Stimulated activated CD8-positive, alpha-beta memory T cell treated with anti-CD3 and anti-CD28 coated beads, Interleukin-15, amount 100 ng/mL, for 48 hours (primary cell): ENCODE measurements at regions not wholly inside any gene's neighbourhood (a gene's known extent, or its start where the extent isn't known, plus 50 kb on each side); places are given as distances from the start of the nearest gene placed in this dataset.

Source experiments
- DNase-seq, 2 donors: peaks; one replicate each; pipeline ENCODE4 v3.0.0-alpha.2; 2020; ENCODE audit warnings: low read depth in 2 of 2

GRCh38 chr4:140316799-140317198 is 56.6 kb upstream of the SCOC start:
- no peak for DNase-seq

- no peak for DNase-seq
Observed at GRCh38 chr4:140315970-140316369, 57.5 kb upstream of the SCOC start.

GRCh38 chr4:140315438-140315837 is 58.0 kb upstream of the SCOC start:
- DNase-seq: no peak

- DNase-seq: no peak
Observed at GRCh38 chr4:140315019-140315418, 58.4 kb upstream of the SCOC start.

- no peak for DNase-seq
Observed at GRCh38 chr4:140312100-140312499, 61.3 kb upstream of the SCOC start.

GRCh38 chr4:140311257-140311835 is 62.1 kb upstream of the SCOC start:
- DNase-seq: no peak

GRCh38 chr4:140309124-140309870 is 64.1 kb upstream of the SCOC start:
- DNase-seq: no peak

GRCh38 chr4:140308366-140309123 is 64.9 kb upstream of the SCOC start:
- no peak for DNase-seq

GRCh38 chr4:140305053-140305452 is 68.4 kb upstream of the SCOC start:
- no peak for DNase-seq

GRCh38 chr4:140304346-140304745 is 69.1 kb upstream of the SCOC start:
- no peak for DNase-seq

GRCh38 chr4:140302151-140302859 is 71.1 kb upstream of the SCOC start:
- no peak for DNase-seq

- DNase-seq: peak in 1 of 2 donors; percentile 1
Observed at GRCh38 chr4:140300271-140300970, 73.0 kb upstream of the SCOC start.

- no peak for DNase-seq
Observed at GRCh38 chr4:140298001-140298400, 75.4 kb upstream of the SCOC start.

- DNase-seq: no peak
Observed at GRCh38 chr4:140297221-140297570, 76.2 kb upstream of the SCOC start.

- DNase-seq: no peak
Observed at GRCh38 chr4:140296335-140297220, 76.9 kb upstream of the SCOC start.

GRCh38 chr4:140293979-140294378 is 79.5 kb upstream of the SCOC start:
- no peak for DNase-seq

- DNase-seq: no peak
Observed at GRCh38 chr4:140291259-140291658, 82.2 kb upstream of the SCOC start.

- no peak for DNase-seq
Observed at GRCh38 chr4:140289486-140289885, 84.0 kb upstream of the SCOC start.

GRCh38 chr4:140286456-140286855 is 87.0 kb upstream of the SCOC start:
- DNase-seq: no peak

GRCh38 chr4:140284456-140284855 is 89.0 kb upstream of the SCOC start:
- no peak for DNase-seq
